ENCODE measurements at regions not wholly inside any gene's neighbourhood (a gene's known extent, or its start where the extent isn't known, plus 50 kb on each side); places are given as distances from the start of the nearest gene placed in this dataset.

DNA sequence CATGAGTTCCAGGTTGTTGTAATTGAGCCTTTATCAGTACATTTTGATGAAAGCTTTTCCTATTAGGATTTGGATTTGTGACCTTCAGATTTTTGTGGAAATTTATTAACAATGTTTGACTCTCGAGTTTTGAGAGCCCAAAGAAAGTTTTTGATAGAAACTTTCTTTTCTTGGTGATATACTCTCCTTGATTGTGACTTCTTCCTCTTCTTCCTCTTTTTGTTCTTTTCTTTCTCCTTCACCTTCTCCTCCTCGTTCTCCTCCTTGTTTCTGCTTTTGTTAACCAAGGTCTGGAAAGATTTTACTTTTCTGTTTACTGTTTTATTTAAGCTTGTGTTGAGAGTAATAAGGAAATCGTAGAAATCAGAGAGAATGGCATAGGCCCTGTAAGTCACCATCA lies 182.4 kb downstream of the TRIM27 start:
- DNase-seq = no peak

- no peak for DNase-seq
Observed at GRCh38 chr6:28742668-28743270, 181.0 kb downstream of the TRIM27 start.

GRCh38 chr6:28743271-28743789 lies 180.5 kb downstream of the TRIM27 start:
- no peak for DNase-seq

DNA sequence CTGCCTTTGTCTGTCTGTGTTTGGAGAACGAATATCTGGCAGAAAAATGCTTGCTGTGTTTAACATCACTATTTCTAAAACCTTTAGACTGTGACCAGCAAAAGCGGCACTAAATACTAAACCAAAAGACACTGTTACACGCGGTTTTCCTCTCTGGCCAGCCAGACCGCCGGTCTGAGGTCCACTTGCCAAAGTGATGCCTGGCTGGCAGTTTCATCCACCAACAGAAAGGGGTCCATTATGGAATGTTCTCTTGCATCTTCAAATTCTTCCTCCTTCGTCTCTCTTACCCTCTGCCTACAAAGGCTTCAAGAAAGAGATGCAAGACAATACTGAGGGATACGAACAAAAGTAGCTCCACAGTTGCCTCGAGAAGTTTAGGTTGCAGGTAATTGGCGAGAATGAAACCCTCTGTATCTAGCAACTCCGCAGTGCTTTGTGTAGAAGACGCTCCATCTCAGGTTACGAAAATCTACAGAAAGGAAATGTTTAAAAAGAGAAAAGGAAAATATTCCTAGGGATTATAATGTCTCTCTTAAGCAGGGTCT lies 176.6 kb downstream of the TRIM27 start:
- DNase-seq = no peak

- no peak for DNase-seq
Observed at GRCh38 chr6:28747631-28748157, 176.1 kb downstream of the TRIM27 start.

- no peak for DNase-seq
Observed at GRCh38 chr6:28748192-28748591, 175.6 kb downstream of the TRIM27 start.

- DNase-seq = no peak
Observed at GRCh38 chr6:28750926-28751458, 172.8 kb downstream of the TRIM27 start.

- no peak for DNase-seq
Observed at GRCh38 chr6:28751514-28751913, 172.3 kb downstream of the TRIM27 start.

DNA sequence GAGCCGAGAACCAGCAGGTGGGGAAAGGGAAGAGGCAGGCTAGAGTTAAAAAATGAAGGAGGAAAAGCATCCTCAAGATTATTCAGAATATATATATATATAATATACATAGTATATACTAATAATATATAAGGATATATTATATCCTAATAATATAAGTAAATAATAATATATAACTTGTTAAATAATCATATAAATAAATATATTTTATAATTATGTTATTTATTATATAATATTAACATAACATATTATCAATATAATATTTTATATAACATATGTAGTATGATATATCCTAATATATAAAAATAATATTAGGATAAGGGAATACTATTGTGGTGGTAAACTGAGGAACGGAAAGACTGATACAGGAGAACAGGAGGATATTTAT lies 171.8 kb downstream of the TRIM27 start:
- DNase-seq = no peak

DNA sequence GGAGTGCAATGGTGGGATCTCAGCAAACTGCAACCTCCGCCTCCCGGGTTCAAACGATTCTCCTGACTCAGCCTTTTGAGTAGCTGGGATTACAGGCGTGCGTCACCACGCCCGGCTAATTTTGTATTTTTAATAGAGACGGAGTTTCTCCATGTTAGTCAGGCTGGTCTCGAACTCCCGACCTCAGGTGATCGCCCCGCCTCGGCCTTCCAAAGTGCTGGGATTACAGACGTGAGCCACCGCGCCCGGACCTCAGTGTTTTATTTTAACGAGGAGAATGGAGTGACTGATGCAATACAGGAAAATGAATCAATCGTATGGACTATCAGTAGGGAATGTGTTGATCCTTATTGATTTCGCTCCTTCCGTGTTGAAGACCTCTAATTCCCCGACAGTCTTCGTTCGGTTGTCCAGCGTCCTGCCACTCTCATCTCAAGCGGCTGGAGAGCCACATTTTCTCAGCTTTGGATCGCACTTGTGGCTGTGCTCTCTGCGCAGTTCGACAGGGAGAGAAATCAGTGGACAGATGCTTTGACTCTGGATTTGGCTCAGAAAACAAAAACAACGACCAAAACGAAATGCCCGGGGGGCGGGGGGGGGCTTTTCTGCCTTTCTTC lies 166.2 kb downstream of the TRIM27 start:
- DNase-seq = no peak

- DNase-seq = no peak
Observed at GRCh38 chr6:28758046-28758817, 165.6 kb downstream of the TRIM27 start.

DNA sequence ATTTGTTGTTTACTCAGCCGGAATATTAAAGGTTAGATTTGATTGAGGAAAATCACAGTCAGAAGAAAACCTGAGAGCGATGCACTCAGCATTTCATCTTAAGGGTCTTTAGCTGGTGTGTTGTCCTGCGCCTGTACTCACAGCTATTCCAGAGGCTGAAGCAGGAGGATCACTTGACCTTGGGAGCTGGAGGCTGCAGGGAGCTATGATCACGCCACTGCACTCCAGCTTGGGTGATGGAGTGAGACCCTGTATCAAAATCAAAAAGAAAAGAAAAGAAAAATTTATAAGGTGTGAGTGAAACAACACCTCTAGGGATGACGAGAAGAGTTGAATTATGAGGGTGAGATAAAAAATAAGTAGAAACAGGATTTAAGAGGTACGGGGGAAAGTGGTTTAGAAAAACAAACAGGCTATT lies 165.0 kb downstream of the TRIM27 start:
- no peak for DNase-seq

- DNase-seq = no peak
Observed at GRCh38 chr6:28764014-28764723, 159.6 kb downstream of the TRIM27 start.

DNA sequence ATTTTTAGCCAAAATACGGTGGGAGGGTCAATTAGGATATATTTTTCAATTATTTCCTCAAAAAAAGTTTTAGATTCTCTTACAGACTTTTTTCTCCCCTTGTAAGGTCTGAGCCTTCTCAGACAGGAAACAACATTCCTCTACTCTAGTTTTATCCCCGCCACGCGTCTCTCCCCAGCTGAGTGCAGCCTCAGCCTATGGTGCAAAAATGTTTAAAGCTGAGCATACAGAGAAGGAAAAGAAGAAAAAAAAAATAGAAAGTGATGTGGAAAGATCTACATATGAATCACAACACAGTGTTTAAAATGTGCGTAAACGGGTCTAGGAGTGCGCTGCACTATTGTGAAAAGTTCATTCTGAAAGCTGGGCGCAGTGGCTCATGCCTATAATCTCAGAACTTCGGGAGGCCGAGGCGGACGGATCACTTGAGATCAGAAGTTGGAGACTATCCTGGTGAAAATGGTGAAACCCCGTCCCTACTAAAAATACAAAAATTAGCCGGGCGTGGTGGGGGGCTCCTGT lies 159.0 kb downstream of the TRIM27 start:
- no peak for DNase-seq

- DNase-seq = no peak
Observed at GRCh38 chr6:28765978-28766351, 157.8 kb downstream of the TRIM27 start.

GRCh38 chr6:28766426-28766825 lies 157.4 kb downstream of the TRIM27 start:
- DNase-seq = no peak

DNA sequence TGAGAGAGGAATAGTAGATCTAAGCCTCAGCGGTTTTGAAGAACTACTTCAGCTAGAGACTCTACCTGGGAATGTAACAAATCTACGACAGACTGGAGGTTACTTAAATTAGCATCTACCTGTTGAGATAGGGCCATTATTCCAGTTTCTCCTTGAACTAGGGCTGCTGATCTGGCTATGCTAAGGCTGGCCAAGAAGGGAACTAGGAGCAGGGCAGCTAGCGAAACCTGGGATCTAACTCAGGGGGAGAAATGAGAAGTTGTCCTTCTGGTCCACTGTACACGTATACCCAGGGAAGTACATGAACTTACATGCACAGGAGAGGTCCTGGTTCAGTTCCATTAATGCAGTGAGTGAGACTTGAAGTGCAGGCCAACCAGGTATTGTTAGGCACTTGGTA lies 156.7 kb downstream of the TRIM27 start:
- no peak for DNase-seq

DNA sequence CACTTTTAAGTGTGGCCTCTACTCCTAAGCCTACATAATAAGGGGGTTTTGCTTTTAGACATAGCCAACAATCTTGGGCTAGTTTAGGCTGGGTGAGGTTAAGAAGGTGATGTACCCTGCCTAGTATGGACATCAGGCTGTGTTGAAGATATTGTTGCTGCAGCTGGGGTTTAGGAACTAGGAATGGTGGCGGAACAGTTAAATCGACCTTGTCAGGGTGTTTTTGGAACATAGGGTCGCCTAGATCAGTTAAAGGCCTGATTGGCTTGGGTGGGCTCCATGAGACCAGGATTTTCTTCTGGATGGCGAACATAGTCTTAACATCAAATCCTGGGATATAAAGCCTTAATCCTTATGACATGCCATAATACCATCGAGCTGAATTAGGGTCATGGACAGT lies 156.1 kb downstream of the TRIM27 start:
- no peak for DNase-seq

GRCh38 chr6:28768187-28768913 lies 155.4 kb downstream of the TRIM27 start:
- DNase-seq = no peak

GRCh38 chr6:28769626-28770402 lies 154.0 kb downstream of the TRIM27 start:
- DNase-seq = no peak

GRCh38 chr6:28770732-28771131 lies 153.1 kb downstream of the TRIM27 start:
- no peak for DNase-seq
